Thyroid gland (tissue), 4 donors: ENCODE measurements at regions not wholly inside any gene's neighbourhood (a gene's known extent, or its start where the extent isn't known, plus 50 kb on each side); places are given as distances from the start of the nearest gene placed in this dataset.

Experiments
- DNase-seq, 2 donors: peaks; one replicate each; pipeline ENCODE4 v3.0.0-alpha.2; 2019
- H3K27ac ChIP-seq, 3 donors: fragments of 200-600 bp; sonication (generic); 1 replicate in 2 of 3; 2 replicates in 1 of 3; pipeline ENCODE4 v1.5.1; 2016 to 2019; ENCODE audit warnings: mild to moderate bottlenecking in 1 of 3, moderate library complexity in 1 of 3
- H3K27me3 ChIP-seq: fragments of 200-600 bp; sonication (generic); one replicate; pipeline ENCODE4 v1.5.1; 2019
- H3K36me3 ChIP-seq, 2 donors: fragments of 200-600 bp; sonication (generic); one replicate each; pipeline ENCODE4 v1.5.1; 2016 to 2019
- H3K4me1 ChIP-seq, 2 donors: fragments of 200-600 bp; sonication (generic); one replicate each; pipeline ENCODE4 v1.5.1; 2017 to 2019
- H3K4me3 ChIP-seq, 3 donors: fragments of 200-600 bp; sonication (generic); replicated peaks in 1 of 3; 1 replicate in 2 of 3; 2 replicates in 1 of 3; pipeline ENCODE4 v1.5.1; 2016; ENCODE audit warnings: mild to moderate bottlenecking in 1 of 3
- H3K9me3 ChIP-seq: fragments of 200-600 bp; sonication (generic); one replicate; pipeline ENCODE4 v1.5.1; 2017
- POLR2A ChIP-seq, 2 donors: fragments of 450-650 bp; IDR thresholded peaks; one replicate each; pipeline ENCODE4 v1.6.1; 2017; ENCODE audit warnings: antibody characterized with exemption in 2 of 2, mild to moderate bottlenecking in 2 of 2, moderate library complexity in 1 of 2
- WGBS, 2 donors: methylation state at CpG; one replicate each; pipeline ENCODE4 v1.1.5; 2017; 5-methylcytosine and 5-hydroxymethylcytosine counted together
- intact Hi-C: fragments of 100-400 bp; cut with DNase I; formaldehyde crosslinking; loops from one replicate; pipeline ENCODE4 v1.15.1; 2023
- TF ChIP-seq, protein P1 (sequence below), 6 experiments: fragments of 200-600 bp in 3 of 6; fragments of 450-650 bp in 3 of 6; sonication (generic) in 3 of 6; IDR thresholded peaks; one replicate each; pipeline ENCODE4 v1.5.1; 2016 to 2019; ENCODE audit warnings: antibody characterized with exemption in 6 of 6, mild to moderate bottlenecking in 2 of 6, inconsistent platforms in 1 of 6, moderate library complexity in 1 of 6

- Histone ChIP-seq H3K9me3 (no peaks in the 10 kb centered on the region), H3K4me1 (no peaks in the 10 kb centered on the region), H3K27ac (no peak overlapping the region), H3K4me3 (no peak overlapping the region), H3K27me3 (no peaks in the 10 kb centered on the region), H3K36me3 (no peaks in the 10 kb centered on the region)
- intact Hi-C loops = loop anchor here (10.0 kb wide), 1 partner anchor 419 kb away; no protein-coding TSS in a partner anchor
- no peak for DNase-seq
- no peak for TF ChIP-seq POLR2A (IDR thresholded peaks at IDR 0.05)
- TF ChIP-seq, protein P1, sequence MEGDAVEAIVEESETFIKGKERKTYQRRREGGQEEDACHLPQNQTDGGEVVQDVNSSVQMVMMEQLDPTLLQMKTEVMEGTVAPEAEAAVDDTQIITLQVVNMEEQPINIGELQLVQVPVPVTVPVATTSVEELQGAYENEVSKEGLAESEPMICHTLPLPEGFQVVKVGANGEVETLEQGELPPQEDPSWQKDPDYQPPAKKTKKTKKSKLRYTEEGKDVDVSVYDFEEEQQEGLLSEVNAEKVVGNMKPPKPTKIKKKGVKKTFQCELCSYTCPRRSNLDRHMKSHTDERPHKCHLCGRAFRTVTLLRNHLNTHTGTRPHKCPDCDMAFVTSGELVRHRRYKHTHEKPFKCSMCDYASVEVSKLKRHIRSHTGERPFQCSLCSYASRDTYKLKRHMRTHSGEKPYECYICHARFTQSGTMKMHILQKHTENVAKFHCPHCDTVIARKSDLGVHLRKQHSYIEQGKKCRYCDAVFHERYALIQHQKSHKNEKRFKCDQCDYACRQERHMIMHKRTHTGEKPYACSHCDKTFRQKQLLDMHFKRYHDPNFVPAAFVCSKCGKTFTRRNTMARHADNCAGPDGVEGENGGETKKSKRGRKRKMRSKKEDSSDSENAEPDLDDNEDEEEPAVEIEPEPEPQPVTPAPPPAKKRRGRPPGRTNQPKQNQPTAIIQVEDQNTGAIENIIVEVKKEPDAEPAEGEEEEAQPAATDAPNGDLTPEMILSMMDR (IDR thresholded peaks at IDR 0.05) = no peak
- 49 to 54% methylated on average over 1 of the region's 1 CpG for WGBS, 2 donors
Observed at GRCh38 chr12:97404093-97404492, 58.5 kb upstream of the RMST start.

DNA sequence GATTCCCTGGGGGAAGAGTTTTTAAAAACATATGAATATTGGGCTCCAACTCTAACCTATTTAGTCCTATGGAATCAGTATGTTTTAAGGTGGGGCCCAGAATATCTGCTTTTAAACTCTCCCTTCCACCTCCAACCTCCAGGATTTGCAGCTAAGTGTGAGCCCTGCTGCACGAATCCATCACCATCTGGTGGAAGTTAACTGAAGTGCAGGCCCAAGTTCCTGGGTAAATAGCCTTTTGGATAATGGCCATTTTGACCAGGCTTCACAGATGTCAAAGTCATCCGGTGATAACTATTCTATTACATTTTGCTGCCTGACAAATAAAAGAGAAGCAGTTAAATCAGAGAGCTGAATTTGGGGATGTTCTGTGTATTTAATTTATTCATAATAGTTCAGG lies 58.1 kb upstream of the RMST start:
- H3K36me3 ChIP-seq = no peaks in the 10 kb centered on the region
- 12 to 17% methylated on average over 2 of the region's 2 CpGs for WGBS, 2 donors
- no peaks in the 10 kb centered on the region for H3K4me1 ChIP-seq
- no peak overlapping the region for H3K4me3 ChIP-seq
- DNase-seq = peak; percentile 62 to 64
- no peaks in the 10 kb centered on the region for H3K9me3 ChIP-seq
- intact Hi-C loops = loop anchor here (10.0 kb wide), 1 partner anchor 420 kb away; no protein-coding TSS in a partner anchor
- H3K27ac ChIP-seq = no peak overlapping the region
- no peaks in the 10 kb centered on the region for H3K27me3 ChIP-seq
- no peak for TF ChIP-seq POLR2A (IDR thresholded peaks at IDR 0.05)
- TF ChIP-seq, protein P1 (IDR thresholded peaks at IDR 0.05) = peak; percentile 59 to 97 (median 90)

- H3K36me3 ChIP-seq = no peaks in the 10 kb centered on the region
- DNase-seq = no peak
- H3K27me3 ChIP-seq = no peaks in the 10 kb centered on the region
- H3K4me1 ChIP-seq = no peaks in the 10 kb centered on the region
- TF ChIP-seq POLR2A (IDR thresholded peaks at IDR 0.05) = no peak
- TF ChIP-seq, protein P1 (IDR thresholded peaks at IDR 0.05) = no peak
- no peak overlapping the region for H3K4me3 ChIP-seq
- no peaks in the 10 kb centered on the region for H3K9me3 ChIP-seq
- intact Hi-C loops = loop anchor here (10.0 kb wide), 1 partner anchor 424 kb away; no protein-coding TSS in a partner anchor
- 69 to 96% methylated on average over 3 of the region's 3 CpGs for WGBS, 2 donors
- no peak overlapping the region for H3K27ac ChIP-seq
Observed at GRCh38 chr12:97408363-97408762, 54.2 kb upstream of the RMST start.

GRCh38 chr12:97411341-97411740 lies 51.3 kb upstream of the RMST start:
- DNase-seq = no peak
- WGBS, 2 donors = 85 to 90% methylated on average over 3 of the region's 3 CpGs
- Histone ChIP-seq H3K4me1 (no peaks in the 10 kb centered on the region), H3K9me3 (no peaks in the 10 kb centered on the region), H3K36me3 (no peaks in the 10 kb centered on the region), H3K27me3 (no peaks in the 10 kb centered on the region), H3K4me3 (no peak overlapping the region), H3K27ac (no peak overlapping the region)
- no peak for TF ChIP-seq POLR2A (IDR thresholded peaks at IDR 0.05)
- TF ChIP-seq, protein P1 (IDR thresholded peaks at IDR 0.05) = no peak
- intact Hi-C loops = no loop called here
